ENCODE measurements at regions not wholly inside any gene's neighbourhood (a gene's known extent, or its start where the extent isn't known, plus 50 kb on each side); places are given as distances from the start of the nearest gene placed in this dataset.
A peak's percentile ranks its signal among the peaks of the same experiment; 100 is the strongest.

GRCh38 chr6:164069350-164069990 is 655.0 kb downstream of the QKI start:
- H3K4me1 Mint-ChIP-seq (ENCODE audit: insufficient read depth, unreplicated experiment), result peaks cover 6% of the 10 kb centered on the region
- CTCF ChIA-PET, result no interaction called here
- intact Hi-C loops (cut with micrococcal nuclease), result no loop called here

GRCh38 chr6:164068527-164068926 is 654.0 kb downstream of the QKI start:
- Mint-ChIP-seq H3K36me3 (ENCODE audit: insufficient read depth, unreplicated experiment) (no peaks in the 10 kb centered on the region), H3K4me1 (ENCODE audit: insufficient read depth, unreplicated experiment) (peaks cover 6% of the 10 kb centered on the region), H3K27me3 (ENCODE audit: insufficient read depth, unreplicated experiment) (no peaks in the 10 kb centered on the region), H3K4me3 (ENCODE audit: unreplicated experiment) (no peak overlapping the region), H3K9me3 (ENCODE audit: unreplicated experiment) (peaks cover 10% of the 10 kb centered on the region), H3K27ac (ENCODE audit: low read depth, unreplicated experiment) (no peak overlapping the region)
- intact Hi-C loops (cut with micrococcal nuclease), result no loop called here
- TF ChIP-seq CTCF (IDR thresholded peaks at IDR 0.05; ENCODE audit: unreplicated experiment), result no peak
- POLR2A ChIA-PET, result interaction anchor here (0.7 kb wide), 1 partner anchor 12 kb away, joined by 3 read pairs; no protein-coding TSS in a partner anchor
- CTCF ChIA-PET, result interaction anchor here (0.6 to 0.8 kb wide), 3 partner anchors 17 to 544 kb away, joined by 3 to 4 read pairs (median 3); no protein-coding TSS in a partner anchor
- no peak for DNase-seq (ENCODE audit: unreplicated experiment)
- no TSS peak for BruUV-seq (replicated peaks)

More at GRCh38 chr6:164069350-164069990, 655.0 kb downstream of the QKI start:
- peaks cover 10% of the 10 kb centered on the region for H3K9me3 Mint-ChIP-seq (ENCODE audit: unreplicated experiment)
- POLR2A ChIA-PET, result no interaction called here
- TF ChIP-seq CTCF (IDR thresholded peaks at IDR 0.05; ENCODE audit: unreplicated experiment), result no peak
- no peaks in the 10 kb centered on the region for H3K27me3 Mint-ChIP-seq (ENCODE audit: insufficient read depth, unreplicated experiment)
- peak; percentile 2 for DNase-seq (ENCODE audit: unreplicated experiment)
- BruUV-seq (replicated peaks), result no TSS peak
- no peaks in the 10 kb centered on the region for H3K36me3 Mint-ChIP-seq (ENCODE audit: insufficient read depth, unreplicated experiment)
- no peak overlapping the region for H3K27ac Mint-ChIP-seq (ENCODE audit: low read depth, unreplicated experiment)
- no peak overlapping the region for H3K4me3 Mint-ChIP-seq (ENCODE audit: unreplicated experiment)

- Mint-ChIP-seq H3K4me1 (ENCODE audit: insufficient read depth, unreplicated experiment) (no peaks in the 10 kb centered on the region), H3K27ac (ENCODE audit: low read depth, unreplicated experiment) (no peak overlapping the region), H3K27me3 (ENCODE audit: insufficient read depth, unreplicated experiment) (no peaks in the 10 kb centered on the region), H3K9me3 (ENCODE audit: unreplicated experiment) (no peaks in the 10 kb centered on the region), H3K4me3 (ENCODE audit: unreplicated experiment) (no peak overlapping the region), H3K36me3 (ENCODE audit: insufficient read depth, unreplicated experiment) (no peaks in the 10 kb centered on the region)
- intact Hi-C loops (cut with micrococcal nuclease), result no loop called here
- TF ChIP-seq CTCF (IDR thresholded peaks at IDR 0.05; ENCODE audit: unreplicated experiment), result no peak
- BruUV-seq (replicated peaks), result no TSS peak
- ChIA-PET POLR2A (no interaction called here), CTCF (interaction anchor here (0.6 to 0.7 kb wide), 2 partner anchors 347 to 489 kb away, joined by 3 read pairs; no protein-coding TSS in a partner anchor)
- DNase-seq (ENCODE audit: unreplicated experiment), result no peak
These were observed 652.2 kb downstream of the QKI start for GRCh38 chr6:164066766-164067165.

- CTCF ChIA-PET, result interaction anchor here (0.5 to 0.7 kb wide), 3 partner anchors 81 to 490 kb away, joined by 3 read pairs; no protein-coding TSS in a partner anchor
- no peak for TF ChIP-seq CTCF (IDR thresholded peaks at IDR 0.05; ENCODE audit: unreplicated experiment)
- H3K36me3 Mint-ChIP-seq (ENCODE audit: insufficient read depth, unreplicated experiment), result no peaks in the 10 kb centered on the region
These were observed 651.8 kb downstream of the QKI start for GRCh38 chr6:164066335-164066734.

More at GRCh38 chr6:164066335-164066734, 651.8 kb downstream of the QKI start:
- Mint-ChIP-seq H3K27ac (ENCODE audit: low read depth, unreplicated experiment) (no peak overlapping the region), H3K4me3 (ENCODE audit: unreplicated experiment) (no peak overlapping the region), H3K9me3 (ENCODE audit: unreplicated experiment) (no peaks in the 10 kb centered on the region), H3K27me3 (ENCODE audit: insufficient read depth, unreplicated experiment) (no peaks in the 10 kb centered on the region), H3K4me1 (ENCODE audit: insufficient read depth, unreplicated experiment) (no peaks in the 10 kb centered on the region)
- POLR2A ChIA-PET, result interaction anchor here (0.8 kb wide), 1 partner anchor 32 kb away, joined by 3 read pairs; no protein-coding TSS in a partner anchor
- no peak for DNase-seq (ENCODE audit: unreplicated experiment)
- no TSS peak for BruUV-seq (replicated peaks)
- intact Hi-C loops (cut with micrococcal nuclease), result no loop called here
